K562 (cell line): ENCODE measurements at regions not wholly inside any gene's neighbourhood (a gene's known extent, or its start where the extent isn't known, plus 50 kb on each side); places are given as distances from the start of the nearest gene placed in this dataset.

Experiments
- ATAC-seq: fragments of 200-7000 bp; cut with Tn5 transposase; 3 replicates; pipeline ENCODE4 v1.9.1; 2020; ENCODE audit warnings: moderate library complexity
- BruUV-seq: library from RNA; stranded (reverse); fragments of 400-500 nt; replicated peaks from 2 replicates; lab custom pipeline; 2021; lab: Mats Ljungman, UMichigan
- CTCF ChIA-PET: fragments of 300-600 bp; formaldehyde crosslinking; extraction: SDS; loops from one replicate; lab custom pipeline; 2021; ENCODE audit warnings: low intra/inter-chr PET ratio; lab: Yijun Ruan, JAX
- POLR2A ChIA-PET: fragments of 300-600, 350-650 bp; sonication (Branson Sonifier 250); formaldehyde crosslinking; extraction: SDS; loops from one replicate; lab custom pipeline; 2021; ENCODE audit warnings: antibody characterized with exemption, inconsistent platforms; lab: Yijun Ruan, JAX
- DNase-seq, 4 experiments: peaks; one replicate each; pipeline versions ENCODE4 v3.0.0 to v3.0.0-alpha.2; 2011 to 2018; ENCODE audit warnings: low spot score in 3 of 4, mixed read lengths in 3 of 4; ENCODE audit errors: extremely low read depth in 1 of 4
- FAIRE-seq: peaks from 2 replicates; lab custom pipeline; 2011; peaks lifted over from hg19 to GRCh38; lab: Jason Lieb, UNC
- H2AFZ ChIP-seq: 2 replicates; pipeline ENCODE4 v1.6.0; 2011; ENCODE audit warnings: low read depth, low read length, control low read depth, inconsistent platforms
- H3K27ac ChIP-seq: fragments of 200-600 bp; 3 replicates; pipeline ENCODE4 v1.8.0; 2011; ENCODE audit warnings: low read depth, mild to moderate bottlenecking, control low read depth, inconsistent platforms, low read length, moderate library complexity, mixed read lengths; ENCODE audit errors: extremely low read depth
- H3K27me3 ChIP-seq, 2 experiments: fragments of 300-600 bp in 1 of 2; 2 replicates in 1 of 2; 3 replicates in 1 of 2; pipeline versions ENCODE4 v1.6.0 to v1.8.0; 2011; ENCODE audit warnings: inconsistent platforms in 2 of 2, low read length in 2 of 2, mild to moderate bottlenecking in 1 of 2, mixed read lengths in 1 of 2, moderate library complexity in 1 of 2; ENCODE audit not compliant: control insufficient read depth in 2 of 2, insufficient read depth in 2 of 2
- H3K36me3 ChIP-seq: fragments of 300-600 bp; 3 replicates; pipeline ENCODE4 v1.8.0; 2011; ENCODE audit warnings: mild to moderate bottlenecking, low read length, inconsistent platforms; ENCODE audit not compliant: control insufficient read depth, insufficient read depth
- H3K4me1 ChIP-seq, 2 experiments: fragments of 200-600 bp in 1 of 2; replicated peaks in 1 of 2; 2 replicates in 1 of 2; 3 replicates in 1 of 2; pipeline versions ENCODE4 v1.5.1 to v1.8.0; 2011; ENCODE audit warnings: inconsistent platforms in 2 of 2, low read length in 2 of 2, mild to moderate bottlenecking in 1 of 2, mixed read lengths in 1 of 2, moderate library complexity in 1 of 2; ENCODE audit not compliant: control insufficient read depth in 2 of 2, insufficient read depth in 2 of 2
- H3K4me2 ChIP-seq: 2 replicates; pipeline ENCODE4 v1.6.1; 2011; ENCODE audit warnings: low read length, control low read depth, inconsistent platforms, mixed read lengths; ENCODE audit not compliant: insufficient read depth
- H3K4me3 ChIP-seq: fragments of 200-600 bp; sonication (generic), shearing (Covaris generic); 2 replicates; pipeline ENCODE4 v1.5.1; 2016; ENCODE audit warnings: control low read depth, inconsistent platforms
- H3K79me2 ChIP-seq: fragments of 200-600 bp; 3 replicates; pipeline ENCODE4 v1.8.0; 2011; ENCODE audit warnings: low read length, inconsistent platforms; ENCODE audit not compliant: control insufficient read depth, insufficient read depth
- H3K9ac ChIP-seq, 2 experiments: 2 replicates each; pipeline versions ENCODE4 v1.6.0 to v1.6.1; 2011; ENCODE audit warnings: low read depth in 2 of 2, low read length in 2 of 2, control low read depth in 1 of 2, inconsistent platforms in 1 of 2, mild to moderate bottlenecking in 1 of 2, mixed read lengths in 1 of 2; ENCODE audit not compliant: insufficient read depth in 1 of 2
- H3K9me1 ChIP-seq: one replicate; pipeline ENCODE4 v1.6.0; 2011; ENCODE audit warnings: inconsistent platforms, mild to moderate bottlenecking, low read length, moderate library complexity; ENCODE audit not compliant: control insufficient read depth, insufficient read depth
- H3K9me3 ChIP-seq: replicated peaks from 2 replicates; pipeline ENCODE4 v1.5.1; 2011; ENCODE audit warnings: low read depth, low read length, inconsistent platforms; ENCODE audit not compliant: control insufficient read depth, insufficient read depth
- H4K20me1 ChIP-seq: replicated peaks from 2 replicates; pipeline ENCODE4 v1.6.1; 2011; ENCODE audit warnings: low read length, inconsistent platforms, mixed read lengths; ENCODE audit not compliant: control insufficient read depth, insufficient read depth
- CREB3 ChIP-seq: fragments of 450-650 bp; conservative IDR thresholded peaks from 2 replicates; pipeline ENCODE4 v1.6.1; 2016; ENCODE audit warnings: missing genetic modification characterization, low read depth, mild to moderate bottlenecking, missing compliant biosample characterization, moderate library complexity
- CREB5 ChIP-seq: fragments of 250-450 bp; sonication (Bioruptor Pico); IDR thresholded peaks from 2 replicates; pipeline ENCODE4 v1.5.0; 2020; ENCODE audit warnings: mild to moderate bottlenecking
- DACH1 ChIP-seq: fragments of 450-650 bp; IDR thresholded peaks from 2 replicates; pipeline ENCODE4 v1.6.1; 2018; ENCODE audit not compliant: partially characterized antibody
- FOXA3 ChIP-seq, 2 experiments: fragments of 450-650 bp in 1 of 2; sonication (generic) in 1 of 2; formaldehyde crosslinking; IDR thresholded peaks in 1 of 2; conservative IDR thresholded peaks in 1 of 2; 2 replicates each; pipeline versions ENCODE4 v1.4.0 to v1.8.0; 2020 to 2022; ENCODE audit warnings: mild to moderate bottlenecking in 2 of 2, missing genetic modification reagents in 1 of 2
- JUNB ChIP-seq: fragments of 450-650 bp; formaldehyde crosslinking; conservative IDR thresholded peaks from 2 replicates; pipeline ENCODE4 v1.4.0; 2020; ENCODE audit warnings: mild to moderate bottlenecking
- MAZ ChIP-seq, 2 experiments: fragments of 450-650 bp in 1 of 2; sonication (generic) in 1 of 2; formaldehyde crosslinking; IDR thresholded peaks in 1 of 2; conservative IDR thresholded peaks in 1 of 2; 2 replicates each; pipeline versions ENCODE4 v1.4.0 to v1.5.0; 2020; ENCODE audit warnings: mild to moderate bottlenecking in 1 of 2, missing genetic modification reagents in 1 of 2
- NR2C1 ChIP-seq, 2 experiments: fragments of 450-650 bp; IDR thresholded peaks; 2 replicates each; pipeline ENCODE4 v1.6.1; 2017; ENCODE audit warnings: mild to moderate bottlenecking in 2 of 2, antibody characterized with exemption in 1 of 2, inconsistent platforms in 1 of 2, missing compliant biosample characterization in 1 of 2, missing genetic modification characterization in 1 of 2
- PHB ChIP-seq: fragments of 250-450 bp; sonication (Bioruptor Pico); IDR thresholded peaks from 2 replicates; pipeline ENCODE4 v1.5.0; 2021
- POLR3G ChIP-seq: IDR thresholded peaks from 2 replicates; pipeline ENCODE4 v1.6.1; 2011; ENCODE audit not compliant: insufficient read length, insufficient replicate concordance; ENCODE audit errors: extremely low read depth
- XRCC5 ChIP-seq: fragments of 200-400 bp; formaldehyde crosslinking; IDR thresholded peaks from 2 replicates; pipeline ENCODE4 v1.6.1; 2017; ENCODE audit warnings: low read depth, mild to moderate bottlenecking, low read length
- ZNF143 ChIP-seq: sonication (generic); formaldehyde crosslinking; IDR thresholded peaks from 2 replicates; pipeline ENCODE4 v1.9.0; 2022; ENCODE audit warnings: mild to moderate bottlenecking, missing genetic modification reagents
- ZNF239 ChIP-seq: fragments of 250-450 bp; sonication (Bioruptor Pico); IDR thresholded peaks from 2 replicates; pipeline ENCODE4 v1.4.0; 2020; ENCODE audit warnings: mild to moderate bottlenecking
- ZNF583 ChIP-seq: fragments of 250-450 bp; sonication (Bioruptor Pico); IDR thresholded peaks from 2 replicates; pipeline ENCODE4 v1.4.0; 2020
- WGBS: fragments of 100-300 bp; shearing (Covaris generic); methylation state at CpG from one replicate; pipeline ENCODE4 v1.1.6; 2016; ENCODE audit warnings: low coverage, mixed read lengths; ENCODE audit not compliant: insufficient coverage; ENCODE audit errors: missing lambda C conversion rate; 5-methylcytosine and 5-hydroxymethylcytosine counted together
- in situ Hi-C: fragments of 300-500 bp; cut with MboI; formaldehyde crosslinking; loops from 4 replicates; pipeline ENCODE4 v1.15.0; 2018; ENCODE audit warnings: inconsistent platforms, mixed read lengths
- intact Hi-C: fragments of 100-400 bp; cut with micrococcal nuclease; formaldehyde crosslinking; loops from 2 replicates; pipeline ENCODE4 v1.14.2; 2022

GRCh38 chr9:89659891-89660685 is 55.3 kb downstream of the GADD45G start:
- ATAC-seq: no peak
- Histone ChIP-seq H2AFZ (no peak overlapping the region), H3K9ac (no peak overlapping the region), H3K4me1 (no peaks in the 10 kb centered on the region; a peak in 1 of 5 replicates), H3K9me1 (peaks cover 2% of the 10 kb centered on the region), H3K79me2 (no peaks in the 10 kb centered on the region), H3K27ac (no peak overlapping the region), H3K36me3 (no peaks in the 10 kb centered on the region), H3K9me3 (no peaks in the 10 kb centered on the region), H3K4me2 (no peak overlapping the region), H3K4me3 (no peak overlapping the region), H3K27me3 (peaks cover 3 to 39% of the 10 kb centered on the region in 2 experiments; a peak in 3 of 5 replicates), H4K20me1 (no peaks in the 10 kb centered on the region)
- TF ChIP-seq NR2C1 (IDR thresholded peaks at IDR 0.05): no peak
- no peak for TF ChIP-seq NR2C1 (tag; IDR thresholded peaks at IDR 0.05)
- no peak for TF ChIP-seq MAZ (CRISPR knock-in tag; conservative IDR thresholded peaks at IDR 0.05 in 1 of 2, IDR thresholded peaks at IDR 0.05 in 1 of 2)
- no peak for TF ChIP-seq CREB5 (CRISPR knock-in tag)
- no peak for TF ChIP-seq ZNF143 (CRISPR knock-in tag)
- TF ChIP-seq CREB3: no peak
- TF ChIP-seq POLR3G: no peak
- no peak for TF ChIP-seq JUNB (CRISPR knock-in tag)
- TF ChIP-seq ZNF583 (CRISPR knock-in tag): no peak
- TF ChIP-seq XRCC5: no peak
- no peak for TF ChIP-seq DACH1
- TF ChIP-seq ZNF239 (CRISPR knock-in tag): no peak
- no peak for TF ChIP-seq PHB (CRISPR knock-in tag)
- no peak for TF ChIP-seq FOXA3 (CRISPR knock-in tag; conservative IDR thresholded peaks at IDR 0.05 in 1 of 2, IDR thresholded peaks at IDR 0.05 in 1 of 2)
- in situ Hi-C loops: no loop called here
- no TSS peak for BruUV-seq
- POLR2A ChIA-PET: no interaction called here
- DNase-seq: no peak
- intact Hi-C loops: loop anchor here (10.0 kb wide), 1 partner anchor 55 kb away; the partner anchor contains the start of gene GADD45G
- CTCF ChIA-PET: no interaction called here
- no peak for FAIRE-seq
- 2% methylated on average over 5 of the region's 6 CpGs for WGBS
